ENCODE measurements at regions not wholly inside any gene's neighbourhood (a gene's known extent, or its start where the extent isn't known, plus 50 kb on each side); places are given as distances from the start of the nearest gene placed in this dataset.

DNA sequence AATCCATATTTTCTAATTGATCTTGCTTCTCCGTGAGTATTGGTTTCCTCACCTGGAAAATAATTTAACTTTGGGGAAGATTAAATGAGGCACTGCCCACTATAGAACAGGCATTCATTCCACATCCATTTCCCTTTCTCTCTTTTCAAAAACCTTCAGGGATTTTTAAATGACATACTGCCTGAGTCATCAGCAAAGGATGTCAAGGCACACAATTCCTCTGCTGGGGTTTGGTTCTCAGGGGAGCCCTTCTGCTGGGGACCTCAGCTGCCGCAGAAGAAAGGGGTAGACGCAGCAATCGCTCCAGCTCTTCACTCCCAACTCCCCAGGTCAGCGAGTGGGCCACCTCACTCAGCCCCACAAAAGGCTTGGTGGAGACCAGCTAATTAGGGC, 90.7 kb upstream of the BACH2 start:
- TF ChIP-seq, protein P1, sequence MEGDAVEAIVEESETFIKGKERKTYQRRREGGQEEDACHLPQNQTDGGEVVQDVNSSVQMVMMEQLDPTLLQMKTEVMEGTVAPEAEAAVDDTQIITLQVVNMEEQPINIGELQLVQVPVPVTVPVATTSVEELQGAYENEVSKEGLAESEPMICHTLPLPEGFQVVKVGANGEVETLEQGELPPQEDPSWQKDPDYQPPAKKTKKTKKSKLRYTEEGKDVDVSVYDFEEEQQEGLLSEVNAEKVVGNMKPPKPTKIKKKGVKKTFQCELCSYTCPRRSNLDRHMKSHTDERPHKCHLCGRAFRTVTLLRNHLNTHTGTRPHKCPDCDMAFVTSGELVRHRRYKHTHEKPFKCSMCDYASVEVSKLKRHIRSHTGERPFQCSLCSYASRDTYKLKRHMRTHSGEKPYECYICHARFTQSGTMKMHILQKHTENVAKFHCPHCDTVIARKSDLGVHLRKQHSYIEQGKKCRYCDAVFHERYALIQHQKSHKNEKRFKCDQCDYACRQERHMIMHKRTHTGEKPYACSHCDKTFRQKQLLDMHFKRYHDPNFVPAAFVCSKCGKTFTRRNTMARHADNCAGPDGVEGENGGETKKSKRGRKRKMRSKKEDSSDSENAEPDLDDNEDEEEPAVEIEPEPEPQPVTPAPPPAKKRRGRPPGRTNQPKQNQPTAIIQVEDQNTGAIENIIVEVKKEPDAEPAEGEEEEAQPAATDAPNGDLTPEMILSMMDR (conservative IDR thresholded peaks at IDR 0.05; ENCODE audit: low read depth, low read length), result no peak
- TF ChIP-seq EZH2 (IDR thresholded peaks at IDR 0.05; ENCODE audit: borderline replicate concordance, low read depth, low read length, poor library complexity, severe bottlenecking), result no peak
